ACC112 (cell line): ENCODE measurements at regions not wholly inside any gene's neighbourhood (a gene's known extent, or its start where the extent isn't known, plus 50 kb on each side); places are given as distances from the start of the nearest gene placed in this dataset.
A peak's percentile ranks its signal among the peaks of the same experiment; 100 is the strongest.

Experiments
- H2AFZ ChIP-seq: fragments of 200-600 bp; sonication (generic); one replicate; pipeline ENCODE4 v1.6.0; 2017; ENCODE audit warnings: antibody characterized with exemption, low read length; ENCODE audit not compliant: unreplicated experiment
- H3K27ac ChIP-seq: fragments of 200-600 bp; sonication (generic); 2 replicates; pipeline ENCODE4 v1.5.1; 2014; ENCODE audit warnings: low read depth, mild to moderate bottlenecking, antibody characterized with exemption, low read length, moderate library complexity
- H3K27me3 ChIP-seq: fragments of 200-600 bp; sonication (generic); 2 replicates; pipeline ENCODE4 v1.6.1; 2014; ENCODE audit warnings: mild to moderate bottlenecking, antibody characterized with exemption, low read length, moderate library complexity, mixed read lengths; ENCODE audit not compliant: insufficient read depth
- H3K36me3 ChIP-seq: fragments of 200-600 bp; sonication (generic); 2 replicates; pipeline ENCODE4 v1.6.1; 2016; ENCODE audit warnings: mild to moderate bottlenecking, antibody characterized with exemption, low read length, moderate library complexity, mixed read lengths; ENCODE audit not compliant: insufficient read depth
- H3K4me1 ChIP-seq: fragments of 200-600 bp; sonication (generic); one replicate; pipeline ENCODE4 v1.6.1; 2016; ENCODE audit warnings: low read length, mixed read lengths; ENCODE audit not compliant: insufficient read depth, unreplicated experiment, control insufficient read depth
- H3K4me3 ChIP-seq: fragments of 200-600 bp; sonication (generic); 2 replicates; pipeline ENCODE4 v1.5.1; 2014; ENCODE audit warnings: mild to moderate bottlenecking, low read depth, low read length
- H3K79me2 ChIP-seq: fragments of 200-600 bp; sonication (generic); one replicate; pipeline ENCODE4 v1.6.0; 2016; ENCODE audit warnings: low read length; ENCODE audit not compliant: control insufficient read depth, unreplicated experiment, insufficient read depth

GRCh38 chr2:51448911-51449310 lies 417.0 kb upstream of the NRXN1 start:
- no peak overlapping the region for H3K4me3 ChIP-seq
- H3K27ac ChIP-seq = no peak overlapping the region
- H3K27me3 ChIP-seq = no peaks in the 10 kb centered on the region
- no peaks in the 10 kb centered on the region for H3K79me2 ChIP-seq
- peaks cover 6% of the 10 kb centered on the region for H3K4me1 ChIP-seq
- H3K36me3 ChIP-seq = no peaks in the 10 kb centered on the region
- H2AFZ ChIP-seq = peak overlapping the region; percentile 9

- H3K27ac ChIP-seq = no peak overlapping the region
- H3K36me3 ChIP-seq = no peaks in the 10 kb centered on the region
- no peaks in the 10 kb centered on the region for H3K4me1 ChIP-seq
- no peaks in the 10 kb centered on the region for H3K27me3 ChIP-seq
- no peaks in the 10 kb centered on the region for H3K79me2 ChIP-seq
- no peak overlapping the region for H2AFZ ChIP-seq
- H3K4me3 ChIP-seq = no peak overlapping the region
These were observed 409.9 kb upstream of the NRXN1 start for GRCh38 chr2:51441786-51442185.

DNA sequence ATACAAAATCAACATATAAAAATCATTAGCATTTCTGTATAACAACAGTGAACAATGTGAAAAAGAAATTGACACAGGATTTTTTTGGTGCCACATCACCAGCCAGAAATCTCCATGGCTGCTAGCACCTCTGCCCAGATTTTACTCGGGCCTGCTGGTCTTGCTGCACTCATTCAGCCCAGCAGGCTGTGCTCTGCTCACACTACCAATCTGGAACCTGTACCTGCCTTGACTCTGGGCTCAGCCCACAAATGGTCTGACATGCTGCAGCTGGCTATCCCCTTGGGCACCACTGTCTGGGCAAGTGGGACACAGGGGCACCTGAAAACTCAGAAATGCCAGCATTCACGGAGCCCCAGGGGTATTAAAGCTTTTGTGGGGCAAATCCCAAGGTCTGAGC lies 392.5 kb upstream of the NRXN1 start:
- no peak overlapping the region for H3K4me3 ChIP-seq
- no peaks in the 10 kb centered on the region for H3K36me3 ChIP-seq
- H3K27ac ChIP-seq = no peak overlapping the region
- no peaks in the 10 kb centered on the region for H3K4me1 ChIP-seq
- H2AFZ ChIP-seq = no peak overlapping the region
- no peaks in the 10 kb centered on the region for H3K27me3 ChIP-seq
- H3K79me2 ChIP-seq = no peaks in the 10 kb centered on the region

DNA sequence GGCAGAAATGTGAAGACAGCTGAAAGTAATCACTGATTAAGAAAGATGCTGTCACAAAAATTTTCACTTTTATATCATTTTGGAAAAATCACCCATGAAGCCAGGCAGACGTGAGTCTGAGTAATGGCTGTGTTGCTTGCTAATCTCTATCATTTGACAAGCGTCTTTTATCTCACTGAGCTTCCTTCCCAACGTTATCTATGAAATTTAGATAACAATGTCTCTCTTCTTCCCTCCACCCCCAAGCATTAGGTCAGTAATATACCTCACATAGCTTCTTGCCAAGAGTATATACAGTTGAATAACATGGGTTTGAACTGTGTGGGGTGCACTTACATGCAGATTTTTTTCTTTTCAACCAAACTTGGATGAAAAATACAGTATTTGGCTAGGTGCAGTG lies 388.6 kb upstream of the NRXN1 start:
- no peak overlapping the region for H2AFZ ChIP-seq
- H3K36me3 ChIP-seq = no peaks in the 10 kb centered on the region
- no peaks in the 10 kb centered on the region for H3K4me1 ChIP-seq
- H3K27ac ChIP-seq = no peak overlapping the region
- H3K4me3 ChIP-seq = no peak overlapping the region
- no peaks in the 10 kb centered on the region for H3K27me3 ChIP-seq
- no peaks in the 10 kb centered on the region for H3K79me2 ChIP-seq

- H3K27ac ChIP-seq = no peak overlapping the region
- no peaks in the 10 kb centered on the region for H3K36me3 ChIP-seq
- no peak overlapping the region for H3K4me3 ChIP-seq
These were observed 381.8 kb upstream of the NRXN1 start for GRCh38 chr2:51413726-51414125.

DNA sequence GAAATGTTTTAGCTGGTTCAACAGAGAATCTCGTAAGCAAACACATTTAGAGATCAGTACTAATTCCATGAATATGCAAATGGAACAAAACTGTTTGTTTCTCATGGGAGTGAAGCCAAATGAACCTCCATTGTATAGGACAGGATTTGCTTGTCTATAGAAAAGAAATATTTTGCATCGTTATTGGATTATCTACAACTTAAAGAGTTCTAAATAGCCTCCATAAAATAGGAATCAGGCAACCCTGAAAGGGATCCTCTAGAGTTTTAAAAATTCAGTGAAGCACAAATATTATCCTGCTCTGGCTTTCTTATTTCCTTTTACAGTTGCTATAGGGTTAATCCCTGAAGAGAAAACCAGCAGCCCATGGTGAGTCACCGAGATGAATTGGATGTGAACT lies 378.4 kb upstream of the NRXN1 start:
- no peaks in the 10 kb centered on the region for H3K79me2 ChIP-seq
- no peaks in the 10 kb centered on the region for H3K4me1 ChIP-seq
- no peak overlapping the region for H3K27ac ChIP-seq
- H2AFZ ChIP-seq = no peak overlapping the region
- no peaks in the 10 kb centered on the region for H3K36me3 ChIP-seq
- H3K27me3 ChIP-seq = no peaks in the 10 kb centered on the region
- H3K4me3 ChIP-seq = no peak overlapping the region

More at GRCh38 chr2:51413726-51414125, 381.8 kb upstream of the NRXN1 start:
- H3K79me2 ChIP-seq = no peaks in the 10 kb centered on the region
- H3K27me3 ChIP-seq = no peaks in the 10 kb centered on the region
- H2AFZ ChIP-seq = no peak overlapping the region
- no peaks in the 10 kb centered on the region for H3K4me1 ChIP-seq

- no peak overlapping the region for H3K27ac ChIP-seq
- H2AFZ ChIP-seq = no peak overlapping the region
- H3K4me1 ChIP-seq = no peaks in the 10 kb centered on the region
- H3K4me3 ChIP-seq = no peak overlapping the region
- no peaks in the 10 kb centered on the region for H3K27me3 ChIP-seq
- no peaks in the 10 kb centered on the region for H3K79me2 ChIP-seq
- no peaks in the 10 kb centered on the region for H3K36me3 ChIP-seq
These were observed 378.0 kb upstream of the NRXN1 start for GRCh38 chr2:51409920-51410319.

DNA sequence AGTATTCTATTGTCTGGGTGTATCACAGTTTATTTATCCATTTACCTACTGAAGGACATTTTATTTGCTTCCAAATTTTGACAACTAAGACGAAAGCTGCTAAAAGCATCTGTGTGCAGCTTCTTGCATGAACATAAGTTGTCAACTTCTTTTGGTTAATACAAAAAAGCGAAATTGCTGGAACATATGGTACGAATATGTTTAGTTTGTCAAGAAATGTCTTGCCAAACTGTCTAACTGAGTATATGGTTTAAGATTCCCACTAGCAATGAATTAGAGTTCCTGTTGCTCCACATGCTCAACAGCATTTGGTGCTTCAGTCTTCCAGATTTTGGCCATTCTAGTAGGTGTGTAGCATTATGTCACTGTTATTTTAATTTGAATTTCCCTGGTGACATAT lies 372.3 kb upstream of the NRXN1 start:
- Histone ChIP-seq H2AFZ (no peak overlapping the region), H3K27ac (no peak overlapping the region), H3K79me2 (no peaks in the 10 kb centered on the region), H3K36me3 (no peaks in the 10 kb centered on the region), H3K4me1 (no peaks in the 10 kb centered on the region), H3K4me3 (no peak overlapping the region), H3K27me3 (no peaks in the 10 kb centered on the region)

GRCh38 chr2:51401546-51401945 lies 369.6 kb upstream of the NRXN1 start:
- Histone ChIP-seq H3K36me3 (no peaks in the 10 kb centered on the region), H3K79me2 (no peaks in the 10 kb centered on the region), H3K27me3 (no peaks in the 10 kb centered on the region)

DNA sequence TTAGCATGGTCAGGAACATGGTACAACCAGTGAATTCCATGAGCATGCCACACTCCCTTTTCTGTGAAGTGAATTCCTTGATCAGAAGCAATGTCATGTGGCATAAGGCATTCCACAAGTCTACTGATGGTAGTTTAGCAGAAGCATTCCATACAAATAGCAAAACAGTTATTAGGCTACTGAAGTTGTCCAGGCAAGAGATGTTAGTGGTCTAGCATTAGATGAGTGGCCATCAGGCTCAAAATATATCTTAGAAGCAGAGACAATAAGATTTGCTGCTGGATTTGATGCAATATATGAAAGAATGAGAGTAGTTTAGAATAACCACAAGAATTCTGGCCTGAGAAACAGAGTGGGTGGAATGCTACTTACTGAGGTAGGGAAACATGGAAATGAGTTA lies 355.3 kb upstream of the NRXN1 start:
- Histone ChIP-seq H3K4me3 (no peak overlapping the region), H3K36me3 (no peaks in the 10 kb centered on the region), H2AFZ (no peak overlapping the region), H3K27me3 (no peaks in the 10 kb centered on the region), H3K27ac (no peak overlapping the region), H3K79me2 (no peaks in the 10 kb centered on the region), H3K4me1 (peaks cover 7% of the 10 kb centered on the region)

More at GRCh38 chr2:51401546-51401945, 369.6 kb upstream of the NRXN1 start:
- H3K4me1 ChIP-seq = no peaks in the 10 kb centered on the region
- H3K4me3 ChIP-seq = no peak overlapping the region
- H3K27ac ChIP-seq = no peak overlapping the region
- H2AFZ ChIP-seq = no peak overlapping the region

GRCh38 chr2:51379997-51380396 lies 348.1 kb upstream of the NRXN1 start:
- Histone ChIP-seq H3K27ac (no peak overlapping the region), H3K27me3 (no peaks in the 10 kb centered on the region), H3K4me1 (no peaks in the 10 kb centered on the region), H3K79me2 (no peaks in the 10 kb centered on the region), H2AFZ (no peak overlapping the region), H3K36me3 (no peaks in the 10 kb centered on the region), H3K4me3 (no peak overlapping the region)
